C4-2B (cell line): ENCODE measurements at regions not wholly inside any gene's neighbourhood (a gene's known extent, or its start where the extent isn't known, plus 50 kb on each side); places are given as distances from the start of the nearest gene placed in this dataset.

ENCODE experiments used
- ZFX ChIP-seq: fragments of 450-650 bp; IDR thresholded peaks from 2 replicates; pipeline ENCODE4 v1.6.1; 2017
- TF ChIP-seq, protein P1 (sequence below): fragments of 450-650 bp; conservative IDR thresholded peaks from 2 replicates; pipeline ENCODE4 v1.5.1; 2017; ENCODE audit warnings: mild to moderate bottlenecking

- TF ChIP-seq, protein P1, sequence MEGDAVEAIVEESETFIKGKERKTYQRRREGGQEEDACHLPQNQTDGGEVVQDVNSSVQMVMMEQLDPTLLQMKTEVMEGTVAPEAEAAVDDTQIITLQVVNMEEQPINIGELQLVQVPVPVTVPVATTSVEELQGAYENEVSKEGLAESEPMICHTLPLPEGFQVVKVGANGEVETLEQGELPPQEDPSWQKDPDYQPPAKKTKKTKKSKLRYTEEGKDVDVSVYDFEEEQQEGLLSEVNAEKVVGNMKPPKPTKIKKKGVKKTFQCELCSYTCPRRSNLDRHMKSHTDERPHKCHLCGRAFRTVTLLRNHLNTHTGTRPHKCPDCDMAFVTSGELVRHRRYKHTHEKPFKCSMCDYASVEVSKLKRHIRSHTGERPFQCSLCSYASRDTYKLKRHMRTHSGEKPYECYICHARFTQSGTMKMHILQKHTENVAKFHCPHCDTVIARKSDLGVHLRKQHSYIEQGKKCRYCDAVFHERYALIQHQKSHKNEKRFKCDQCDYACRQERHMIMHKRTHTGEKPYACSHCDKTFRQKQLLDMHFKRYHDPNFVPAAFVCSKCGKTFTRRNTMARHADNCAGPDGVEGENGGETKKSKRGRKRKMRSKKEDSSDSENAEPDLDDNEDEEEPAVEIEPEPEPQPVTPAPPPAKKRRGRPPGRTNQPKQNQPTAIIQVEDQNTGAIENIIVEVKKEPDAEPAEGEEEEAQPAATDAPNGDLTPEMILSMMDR, result no peak
- no peak for TF ChIP-seq ZFX
Measured at GRCh38 chr4:54473077-54473545, 184.6 kb upstream of the KIT start.
